OCI-LY7 (cell line): ENCODE measurements at regions not wholly inside any gene's neighbourhood (a gene's known extent, or its start where the extent isn't known, plus 50 kb on each side); places are given as distances from the start of the nearest gene placed in this dataset.

Experiments used
- BruUV-seq: library from RNA; stranded (reverse); fragments of 400-500 nt; replicated peaks from 2 replicates; lab custom pipeline; 2021; lab: Mats Ljungman, UMichigan
- CTCF ChIA-PET: fragments of 300-600 bp; sonication (Branson Sonifier 250); formaldehyde crosslinking; loops from one replicate; lab custom pipeline; 2022; ENCODE audit warnings: antibody characterized with exemption; ENCODE audit not compliant: unreplicated experiment; lab: Charles Lee
- POLR2A ChIA-PET: fragments of 300-600 bp; sonication (Branson Sonifier 250); formaldehyde crosslinking; loops from one replicate; lab custom pipeline; 2022; ENCODE audit warnings: antibody characterized with exemption; lab: Charles Lee
- DNase-seq: peaks from one replicate; pipeline ENCODE4 v3.0.0-alpha.2; 2015; ENCODE audit warnings: low spot score
- H2AFZ ChIP-seq: fragments of 200-600 bp; sonication (generic), shearing (Covaris generic); 2 replicates; pipeline ENCODE4 v1.6.1; 2014; ENCODE audit warnings: mild to moderate bottlenecking, antibody characterized with exemption, low read length, moderate library complexity
- H3K27ac ChIP-seq: fragments of 200-600 bp; sonication (generic); 2 replicates; pipeline ENCODE4 v1.5.1; 2014; ENCODE audit warnings: mixed run types, low read depth, mild to moderate bottlenecking, moderate library complexity, low read length, inconsistent platforms; ENCODE audit not compliant: poor library complexity, severe bottlenecking
- H3K36me3 ChIP-seq: fragments of 200-600 bp; sonication (generic); 2 replicates; pipeline ENCODE4 v1.6.1; 2014; ENCODE audit warnings: mild to moderate bottlenecking, antibody characterized with exemption, low read length, moderate library complexity, mixed read lengths; ENCODE audit not compliant: insufficient read depth
- H3K4me1 ChIP-seq: fragments of 200-600 bp; sonication (generic); 2 replicates; pipeline ENCODE4 v1.5.1; 2014; ENCODE audit warnings: mild to moderate bottlenecking, low read length; ENCODE audit not compliant: insufficient read depth, poor library complexity, severe bottlenecking
- H3K4me2 ChIP-seq: fragments of 200-600 bp; sonication (generic); 2 replicates; pipeline ENCODE4 v1.6.1; 2014; ENCODE audit warnings: mild to moderate bottlenecking, low read length
- H3K4me3 ChIP-seq: fragments of 200-600 bp; sonication (generic); 2 replicates; pipeline ENCODE4 v1.5.1; 2014; ENCODE audit warnings: mild to moderate bottlenecking, low read depth, low read length; ENCODE audit not compliant: poor library complexity, severe bottlenecking
- H3K79me2 ChIP-seq: fragments of 200-600 bp; sonication (generic); 2 replicates; pipeline ENCODE4 v1.6.1; 2016; ENCODE audit warnings: low read depth, mild to moderate bottlenecking, low read length, moderate library complexity, mixed read lengths; ENCODE audit not compliant: insufficient read depth
- H3K9me2 ChIP-seq: fragments of 200-600 bp; sonication (generic); 2 replicates; pipeline ENCODE4 v1.6.1; 2016; ENCODE audit warnings: mild to moderate bottlenecking, low read length, mixed read lengths; ENCODE audit not compliant: insufficient read depth
- H3K9me3 ChIP-seq: fragments of 200-600 bp; sonication (generic); 2 replicates; pipeline ENCODE4 v1.6.1; 2014; ENCODE audit warnings: mild to moderate bottlenecking, mixed run types, low read length, mixed read lengths
- H4K20me1 ChIP-seq: fragments of 200-600 bp; sonication (generic); 2 replicates; pipeline ENCODE4 v1.6.1; 2014; ENCODE audit warnings: mild to moderate bottlenecking, antibody characterized with exemption, low read length, moderate library complexity, mixed read lengths; ENCODE audit not compliant: insufficient read depth
- EZH2phosphoT487 ChIP-seq: fragments of 200-600 bp; sonication (generic); IDR thresholded peaks from 2 replicates; pipeline ENCODE4 v1.6.1; 2018; ENCODE audit warnings: low read depth, borderline replicate concordance, mild to moderate bottlenecking, mixed run types, antibody characterized with exemption, low read length, moderate library complexity, mixed read lengths
- intact Hi-C: fragments of 100-400 bp; cut with micrococcal nuclease; formaldehyde crosslinking; loops from one replicate; pipeline ENCODE4 v1.10.0; 2022; ENCODE audit not compliant: unreplicated experiment
- TF ChIP-seq, protein P1 (sequence below): fragments of 200-600 bp; sonication (generic); conservative IDR thresholded peaks from 2 replicates; pipeline ENCODE4 v1.5.1; 2014; ENCODE audit warnings: mild to moderate bottlenecking, antibody characterized with exemption, low read length, moderate library complexity, mixed read lengths

- no peak overlapping the region for H3K4me2 ChIP-seq
- intact Hi-C loops, result no loop called here
- CTCF ChIA-PET, result no interaction called here
- BruUV-seq, result no TSS peak
- DNase-seq, result no peak
- H3K27ac ChIP-seq, result no peak overlapping the region
- POLR2A ChIA-PET, result interaction anchor here (0.6 kb wide), 1 partner anchor 356 kb away, joined by 3 read pairs; no protein-coding TSS in a partner anchor
- H3K9me3 ChIP-seq, result no peaks in the 10 kb centered on the region
- H2AFZ ChIP-seq, result no peak overlapping the region
- no peak overlapping the region for H3K4me3 ChIP-seq
- no peaks in the 10 kb centered on the region for H3K79me2 ChIP-seq
- TF ChIP-seq, protein P1, sequence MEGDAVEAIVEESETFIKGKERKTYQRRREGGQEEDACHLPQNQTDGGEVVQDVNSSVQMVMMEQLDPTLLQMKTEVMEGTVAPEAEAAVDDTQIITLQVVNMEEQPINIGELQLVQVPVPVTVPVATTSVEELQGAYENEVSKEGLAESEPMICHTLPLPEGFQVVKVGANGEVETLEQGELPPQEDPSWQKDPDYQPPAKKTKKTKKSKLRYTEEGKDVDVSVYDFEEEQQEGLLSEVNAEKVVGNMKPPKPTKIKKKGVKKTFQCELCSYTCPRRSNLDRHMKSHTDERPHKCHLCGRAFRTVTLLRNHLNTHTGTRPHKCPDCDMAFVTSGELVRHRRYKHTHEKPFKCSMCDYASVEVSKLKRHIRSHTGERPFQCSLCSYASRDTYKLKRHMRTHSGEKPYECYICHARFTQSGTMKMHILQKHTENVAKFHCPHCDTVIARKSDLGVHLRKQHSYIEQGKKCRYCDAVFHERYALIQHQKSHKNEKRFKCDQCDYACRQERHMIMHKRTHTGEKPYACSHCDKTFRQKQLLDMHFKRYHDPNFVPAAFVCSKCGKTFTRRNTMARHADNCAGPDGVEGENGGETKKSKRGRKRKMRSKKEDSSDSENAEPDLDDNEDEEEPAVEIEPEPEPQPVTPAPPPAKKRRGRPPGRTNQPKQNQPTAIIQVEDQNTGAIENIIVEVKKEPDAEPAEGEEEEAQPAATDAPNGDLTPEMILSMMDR, result no peak
- no peak for TF ChIP-seq EZH2phosphoT487
- H3K36me3 ChIP-seq, result no peaks in the 10 kb centered on the region
- H3K4me1 ChIP-seq, result peaks cover 5% of the 10 kb centered on the region
- no peaks in the 10 kb centered on the region for H4K20me1 ChIP-seq
- no peaks in the 10 kb centered on the region for H3K9me2 ChIP-seq
Observed at GRCh38 chr22:49411236-49411635, 416.4 kb downstream of the BRD1 start.

DNA sequence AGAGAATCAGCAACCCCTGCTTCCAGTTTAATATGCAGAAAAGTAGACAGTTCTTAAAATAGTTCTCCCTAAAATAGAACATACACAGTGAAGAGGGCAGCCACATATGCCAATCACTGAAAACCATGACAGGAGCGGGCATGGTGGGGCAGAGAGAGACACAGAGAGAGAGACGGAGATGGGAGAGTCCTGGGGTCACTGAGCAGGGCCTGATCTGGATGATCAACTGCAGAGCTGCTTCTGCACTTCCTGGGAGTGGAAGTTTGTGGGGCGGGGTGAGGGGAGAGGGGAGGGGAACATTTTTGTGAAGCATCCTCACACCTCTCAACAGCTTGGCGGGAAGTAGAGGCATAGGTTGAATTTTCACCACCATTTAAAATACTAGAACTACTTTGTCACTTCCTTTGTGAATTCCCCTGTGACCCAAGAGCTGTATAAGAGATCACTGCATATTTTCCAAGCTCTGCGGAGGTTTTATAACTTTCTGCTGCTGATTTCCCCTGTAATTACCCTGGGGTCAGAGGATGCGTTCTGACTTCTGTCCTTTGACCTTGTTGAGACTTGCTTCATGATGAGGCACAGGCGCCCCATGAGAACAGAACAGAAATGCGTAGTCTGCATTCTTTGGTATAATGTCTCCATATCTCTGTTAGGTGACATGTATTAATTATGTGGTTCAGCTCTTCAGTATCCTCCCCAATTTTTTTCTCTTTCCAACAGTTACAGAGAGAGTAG is 419.4 kb downstream of the BRD1 start:
- intact Hi-C loops, result no loop called here
- BruUV-seq, result no TSS peak
- CTCF ChIA-PET, result no interaction called here

More for the DNA sequence above, 419.4 kb downstream of the BRD1 start:
- H3K4me2 ChIP-seq, result no peak overlapping the region
- no peaks in the 10 kb centered on the region for H4K20me1 ChIP-seq
- no peaks in the 10 kb centered on the region for H3K9me3 ChIP-seq
- H3K9me2 ChIP-seq, result no peaks in the 10 kb centered on the region
- no peak overlapping the region for H2AFZ ChIP-seq
- H3K79me2 ChIP-seq, result no peaks in the 10 kb centered on the region
- peaks cover 5% of the 10 kb centered on the region for H3K4me1 ChIP-seq
- TF ChIP-seq EZH2phosphoT487, result no peak
- TF ChIP-seq, protein P1, result no peak
- no peak overlapping the region for H3K27ac ChIP-seq
- no peaks in the 10 kb centered on the region for H3K36me3 ChIP-seq
- POLR2A ChIA-PET, result interaction anchor here (0.8 kb wide), 1 partner anchor 51 kb away, joined by 3 read pairs; no protein-coding TSS in a partner anchor
- H3K4me3 ChIP-seq, result no peak overlapping the region
- DNase-seq, result no peak
